ENCODE measurements at regions not wholly inside any gene's neighbourhood (a gene's known extent, or its start where the extent isn't known, plus 50 kb on each side); places are given as distances from the start of the nearest gene placed in this dataset.

DNA sequence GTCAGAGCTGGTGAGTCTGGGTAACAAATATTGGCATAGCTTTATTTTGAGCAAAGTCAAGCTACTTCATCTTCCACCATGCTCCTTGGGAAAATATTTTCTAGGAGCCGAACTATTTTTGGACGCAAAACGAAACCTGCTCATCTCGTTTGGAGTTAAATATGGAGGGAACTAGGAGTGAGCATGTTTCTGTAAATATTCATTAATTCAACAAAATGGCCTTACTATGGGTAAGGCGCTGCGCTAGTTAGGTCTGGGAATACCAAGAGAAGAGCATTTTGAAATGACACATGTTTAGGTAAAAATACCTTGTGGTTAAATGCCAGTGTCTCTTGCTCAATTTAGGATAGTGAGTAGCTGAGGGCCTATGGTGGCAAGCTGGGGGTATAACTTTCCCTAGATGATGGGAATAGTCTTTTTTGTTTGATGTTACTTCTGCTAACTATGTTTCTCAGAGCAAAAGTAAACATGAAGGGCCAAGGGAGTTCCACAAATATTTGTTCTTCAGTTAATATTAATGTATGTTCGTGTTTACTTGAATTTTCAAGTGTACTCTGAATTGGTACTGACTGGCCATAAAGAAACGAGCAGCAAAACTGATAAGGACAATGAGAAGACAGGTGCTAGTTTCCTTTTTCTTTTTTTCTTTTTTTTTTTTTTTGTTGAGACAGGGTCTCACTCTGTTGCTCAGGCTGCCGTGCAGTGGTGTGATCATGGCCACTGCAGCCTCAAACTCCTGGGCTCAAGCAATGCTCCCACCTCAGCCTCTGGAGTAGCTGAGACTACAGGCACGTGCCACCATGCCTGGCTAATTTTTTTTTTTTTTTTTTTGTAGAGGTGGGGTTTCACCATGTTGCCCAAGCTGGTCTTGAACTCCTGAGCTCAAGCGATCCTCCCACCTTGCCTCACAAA lies 77.7 kb downstream of the MAP1LC3B2 start:
- no peak overlapping the region for H3K4me3 ChIP-seq (ENCODE audit: low read length)
- TF ChIP-seq, protein P1, sequence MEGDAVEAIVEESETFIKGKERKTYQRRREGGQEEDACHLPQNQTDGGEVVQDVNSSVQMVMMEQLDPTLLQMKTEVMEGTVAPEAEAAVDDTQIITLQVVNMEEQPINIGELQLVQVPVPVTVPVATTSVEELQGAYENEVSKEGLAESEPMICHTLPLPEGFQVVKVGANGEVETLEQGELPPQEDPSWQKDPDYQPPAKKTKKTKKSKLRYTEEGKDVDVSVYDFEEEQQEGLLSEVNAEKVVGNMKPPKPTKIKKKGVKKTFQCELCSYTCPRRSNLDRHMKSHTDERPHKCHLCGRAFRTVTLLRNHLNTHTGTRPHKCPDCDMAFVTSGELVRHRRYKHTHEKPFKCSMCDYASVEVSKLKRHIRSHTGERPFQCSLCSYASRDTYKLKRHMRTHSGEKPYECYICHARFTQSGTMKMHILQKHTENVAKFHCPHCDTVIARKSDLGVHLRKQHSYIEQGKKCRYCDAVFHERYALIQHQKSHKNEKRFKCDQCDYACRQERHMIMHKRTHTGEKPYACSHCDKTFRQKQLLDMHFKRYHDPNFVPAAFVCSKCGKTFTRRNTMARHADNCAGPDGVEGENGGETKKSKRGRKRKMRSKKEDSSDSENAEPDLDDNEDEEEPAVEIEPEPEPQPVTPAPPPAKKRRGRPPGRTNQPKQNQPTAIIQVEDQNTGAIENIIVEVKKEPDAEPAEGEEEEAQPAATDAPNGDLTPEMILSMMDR (IDR thresholded peaks at IDR 0.05; ENCODE audit: insufficient read depth, low read depth, low read length, missing control alignments) = no peak
- no peak for DNase-seq (ENCODE audit: low read depth)

DNA sequence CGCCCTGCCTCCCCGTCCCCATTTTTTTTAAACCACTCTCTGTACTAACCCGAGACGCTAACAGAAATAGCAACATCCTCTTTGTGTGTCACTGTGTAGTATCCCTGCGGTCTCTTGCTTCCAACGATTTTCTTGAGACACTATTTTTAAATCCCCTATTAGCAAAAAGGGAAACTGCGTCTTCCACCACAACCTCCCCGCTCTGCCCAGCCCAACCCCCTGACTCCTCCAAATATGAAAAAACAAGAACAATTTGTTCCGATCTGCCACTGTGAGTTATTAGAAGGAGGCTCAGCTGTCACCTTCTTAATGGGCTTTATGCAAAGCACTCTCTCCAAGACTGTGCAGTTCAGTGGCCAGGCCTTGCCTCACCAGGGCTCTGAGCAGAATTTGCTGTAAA lies 76.3 kb downstream of the MAP1LC3B2 start:
- DNase-seq (ENCODE audit: low read depth) = no peak
- TF ChIP-seq, protein P1 (IDR thresholded peaks at IDR 0.05; ENCODE audit: insufficient read depth, low read depth, low read length, missing control alignments) = no peak
- no peak overlapping the region for H3K4me3 ChIP-seq (ENCODE audit: low read length)

DNA sequence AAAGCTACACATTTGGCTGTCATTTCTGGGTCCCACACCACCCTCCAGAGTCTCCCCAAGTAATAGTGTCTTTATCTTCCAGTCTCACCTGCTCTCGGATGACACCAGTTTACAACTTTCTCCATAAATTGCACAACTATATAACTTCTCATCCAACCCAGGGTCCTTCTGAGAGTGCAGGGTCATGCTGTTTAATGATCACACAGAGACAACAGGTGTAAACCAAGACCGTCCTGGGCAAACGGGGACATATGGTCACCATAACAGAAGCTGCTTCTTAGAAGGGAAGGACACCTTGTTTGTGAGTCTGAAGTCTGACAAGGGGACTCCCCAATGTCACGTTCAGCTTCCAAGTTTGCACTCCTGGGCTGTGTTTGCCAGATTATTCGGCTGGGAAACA lies 74.3 kb downstream of the MAP1LC3B2 start:
- TF ChIP-seq, protein P1 (IDR thresholded peaks at IDR 0.05; ENCODE audit: insufficient read depth, low read depth, low read length, missing control alignments) = no peak
- no peak for DNase-seq (ENCODE audit: low read depth)
- H3K4me3 ChIP-seq (ENCODE audit: low read length) = no peak overlapping the region

DNA sequence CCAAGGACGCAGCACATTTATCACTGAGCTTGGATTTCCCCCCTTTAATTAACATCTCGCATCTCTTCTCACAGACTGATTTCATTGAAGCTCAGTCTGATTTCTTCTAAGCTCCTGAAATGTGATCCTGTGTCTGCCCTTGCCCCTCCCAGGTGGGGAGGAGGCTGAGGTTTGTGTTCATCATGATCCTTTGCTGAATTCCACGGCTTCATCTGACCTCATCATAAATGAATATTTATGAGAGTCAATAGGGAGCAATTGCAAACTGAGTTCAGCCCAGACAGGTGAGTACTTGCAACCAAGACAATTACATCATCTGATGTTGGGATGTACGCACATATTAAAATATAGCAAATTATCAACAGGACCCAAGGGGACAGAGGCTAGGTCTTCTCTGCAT lies 72.4 kb downstream of the MAP1LC3B2 start:
- DNase-seq (ENCODE audit: low read depth) = peak; percentile 83
- TF ChIP-seq, protein P1 (IDR thresholded peaks at IDR 0.05; ENCODE audit: insufficient read depth, low read depth, low read length, missing control alignments) = no peak
- H3K4me3 ChIP-seq (ENCODE audit: low read length) = no peak overlapping the region

DNA sequence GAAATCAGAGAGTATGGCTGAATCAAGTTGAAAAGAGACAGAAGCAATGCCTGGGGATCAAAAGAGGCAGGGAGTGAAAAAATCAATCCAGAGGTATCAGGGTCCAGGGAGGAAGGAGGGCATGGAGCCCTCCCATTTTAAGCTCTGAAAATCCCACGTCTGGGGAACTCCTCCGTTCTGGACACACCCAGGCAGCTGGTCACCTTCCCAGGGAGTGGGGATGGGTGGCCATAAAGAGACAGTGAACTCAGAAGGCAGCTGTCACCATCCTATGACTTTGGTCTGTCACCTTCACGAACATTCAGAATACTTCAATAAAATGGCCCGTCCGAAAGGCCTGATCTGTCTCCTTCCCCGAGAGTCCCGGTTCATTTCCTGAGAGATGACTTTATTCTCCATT lies 71.6 kb downstream of the MAP1LC3B2 start:
- TF ChIP-seq, protein P1 (IDR thresholded peaks at IDR 0.05; ENCODE audit: insufficient read depth, low read depth, low read length, missing control alignments) = no peak
- no peak for DNase-seq (ENCODE audit: low read depth)

DNA sequence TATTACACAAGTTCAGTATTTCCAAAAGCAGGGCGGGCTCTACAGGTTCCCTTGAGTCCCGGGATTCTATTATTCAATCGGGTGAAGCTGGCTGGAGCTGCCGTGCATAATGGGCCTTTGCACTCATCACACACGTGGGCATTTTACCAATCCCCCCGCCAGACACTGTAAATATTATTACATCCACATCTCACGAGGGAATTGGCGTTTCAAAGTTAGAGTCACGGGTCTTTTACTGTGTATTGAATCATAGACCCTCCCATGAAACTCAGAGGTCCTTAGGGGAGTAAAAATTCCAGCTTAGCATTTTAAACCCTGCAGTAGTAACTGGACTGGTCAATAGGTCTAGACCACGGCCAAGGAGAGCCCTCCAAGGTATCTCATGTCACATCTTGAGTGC lies 70.3 kb downstream of the MAP1LC3B2 start:
- no peak overlapping the region for H3K4me3 ChIP-seq (ENCODE audit: low read length)
- TF ChIP-seq, protein P1 (IDR thresholded peaks at IDR 0.05; ENCODE audit: insufficient read depth, low read depth, low read length, missing control alignments) = no peak

More for the DNA sequence above, 71.6 kb downstream of the MAP1LC3B2 start:
- no peak overlapping the region for H3K4me3 ChIP-seq (ENCODE audit: low read length)

DNA sequence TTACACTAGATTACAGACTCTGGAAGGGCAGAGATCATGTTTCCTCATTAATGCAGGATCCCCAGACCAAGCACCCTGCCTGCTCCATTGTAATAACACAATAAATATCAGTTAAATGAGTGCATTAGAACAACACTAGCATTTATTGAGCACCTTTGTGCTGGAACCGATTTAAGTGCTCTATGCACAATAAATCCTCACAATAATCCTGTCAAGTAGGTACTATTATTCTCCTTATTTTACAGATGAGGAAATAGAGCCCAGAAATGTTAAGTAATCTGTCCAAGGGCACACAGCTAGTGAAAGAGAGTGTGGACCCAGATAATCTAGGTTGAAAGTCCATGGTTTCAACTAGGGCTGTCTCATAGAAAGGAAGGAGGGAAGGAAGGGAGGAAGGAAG lies 69.8 kb downstream of the MAP1LC3B2 start:
- TF ChIP-seq, protein P1 (IDR thresholded peaks at IDR 0.05; ENCODE audit: insufficient read depth, low read depth, low read length, missing control alignments) = no peak
- DNase-seq (ENCODE audit: low read depth) = no peak
- H3K4me3 ChIP-seq (ENCODE audit: low read length) = no peak overlapping the region

More for the DNA sequence above, 70.3 kb downstream of the MAP1LC3B2 start:
- no peak for DNase-seq (ENCODE audit: low read depth)

Data from epithelial cell of esophagus (primary cell).